ENCODE measurements at regions not wholly inside any gene's neighbourhood (a gene's known extent, or its start where the extent isn't known, plus 50 kb on each side); places are given as distances from the start of the nearest gene placed in this dataset.
"Not testable (repeated sequence)": the region's sequence is repeated elsewhere in the genome, so short reads cannot be mapped to it uniquely, and the experiment has no call there.

DNA sequence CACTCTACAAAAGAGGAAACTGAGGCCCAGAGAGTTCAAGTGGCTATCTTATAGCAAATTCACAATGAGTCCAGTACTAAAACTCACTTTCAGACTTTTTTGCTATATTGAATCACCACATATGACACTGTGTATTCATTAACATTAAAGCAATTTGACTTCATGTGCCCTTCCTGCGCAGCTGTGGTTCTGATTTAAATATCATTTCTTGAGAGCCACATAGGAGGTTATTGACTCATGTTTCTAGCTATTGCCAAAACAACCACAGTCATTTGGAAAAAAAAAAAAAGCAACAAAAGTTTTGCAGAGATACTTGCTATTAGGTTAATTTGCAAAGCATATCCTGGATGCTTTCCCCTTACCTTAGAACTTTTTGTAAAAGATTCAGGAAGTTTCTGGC is 341.2 kb downstream of the PIK3C3 start:
- 94% methylated on average over 1 of the region's 1 CpG for WGBS

DNA sequence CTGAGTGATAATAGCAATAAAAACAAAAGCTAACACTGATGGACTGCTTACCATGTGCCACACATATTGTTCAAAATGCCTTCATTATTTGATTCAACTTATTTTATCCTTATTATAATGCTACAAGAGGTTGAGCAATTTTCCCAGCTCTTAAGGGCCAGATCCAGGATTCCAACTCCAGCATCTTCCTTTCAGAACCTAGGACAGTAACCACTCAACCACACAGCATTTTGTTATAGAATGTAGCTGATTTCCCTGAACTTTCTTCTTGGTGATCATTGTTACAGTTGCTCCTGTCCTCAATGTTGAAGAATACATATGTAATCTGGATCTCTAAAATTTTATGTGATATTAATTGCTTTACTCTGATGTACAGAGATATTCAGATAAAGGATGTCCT is 341.7 kb downstream of the PIK3C3 start:
- Histone ChIP-seq H3K36me3 (ENCODE audit: insufficient read depth) (no peaks in the 10 kb centered on the region), H3K4me3 (ENCODE audit: low read depth, low read length) (no peak overlapping the region), H3K4me1 (ENCODE audit: insufficient read depth) (no peaks in the 10 kb centered on the region), H3K27ac (ENCODE audit: low read depth) (no peak overlapping the region)
- DNase-seq (ENCODE audit: extremely low spot score) = no peak

More for the DNA sequence above, 341.2 kb downstream of the PIK3C3 start:
- H3K4me1 ChIP-seq (ENCODE audit: insufficient read depth) = no peaks in the 10 kb centered on the region
- H3K36me3 ChIP-seq (ENCODE audit: insufficient read depth) = no peaks in the 10 kb centered on the region
- no peak for DNase-seq (ENCODE audit: extremely low spot score)
- H3K4me3 ChIP-seq (ENCODE audit: low read depth, low read length) = no peak overlapping the region
- no peak overlapping the region for H3K27ac ChIP-seq (ENCODE audit: low read depth)

DNA sequence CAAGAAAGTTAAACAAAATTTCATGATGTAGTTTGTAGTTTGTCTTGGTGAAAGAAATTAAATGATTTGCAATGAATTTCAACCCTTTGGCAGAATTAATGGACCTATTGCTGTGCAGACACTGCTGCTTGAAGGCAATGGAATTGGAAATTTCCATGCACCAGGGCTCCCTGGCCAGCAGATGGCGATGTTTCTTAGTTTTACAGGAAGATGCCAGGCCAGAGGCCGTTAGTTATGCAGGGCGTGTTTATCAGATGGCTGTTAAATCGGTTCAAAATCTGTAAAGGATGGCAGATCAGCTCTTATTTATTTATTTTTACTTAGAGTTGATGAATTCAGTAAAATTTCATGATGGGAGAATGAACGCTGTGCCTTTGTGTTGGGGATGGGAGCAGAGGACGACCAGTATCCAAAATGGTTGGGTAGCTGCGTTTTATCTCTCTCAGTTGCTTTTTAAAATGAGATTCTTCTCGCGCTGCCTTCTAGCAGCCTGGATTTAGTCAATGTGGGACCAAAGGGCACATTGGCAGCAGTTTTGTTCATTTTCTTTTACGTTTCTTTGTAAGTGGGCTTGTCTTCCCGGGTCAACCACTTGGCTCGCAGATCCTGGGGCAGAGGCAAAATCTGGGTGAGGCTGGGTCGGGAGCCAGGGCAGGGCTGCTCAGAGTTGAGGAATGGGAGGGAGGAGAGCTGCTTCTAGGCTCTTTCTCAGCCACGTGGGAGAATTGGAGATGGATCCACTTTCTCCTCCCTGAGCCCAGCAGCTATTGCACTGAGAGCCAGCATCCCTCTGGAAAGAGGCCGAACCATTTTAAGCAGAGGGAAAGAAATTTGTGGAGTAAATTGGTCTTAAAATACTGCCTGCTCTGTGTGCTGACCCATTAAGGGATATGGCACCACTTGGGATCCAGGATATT is 344.0 kb downstream of the PIK3C3 start:
- no peak overlapping the region for H3K27ac ChIP-seq (ENCODE audit: low read depth)
- no peaks in the 10 kb centered on the region for H3K36me3 ChIP-seq (ENCODE audit: insufficient read depth)
- DNase-seq (ENCODE audit: extremely low spot score) = peak; percentile 39
- no peaks in the 10 kb centered on the region for H3K4me1 ChIP-seq (ENCODE audit: insufficient read depth)
- 19% methylated on average over 15 of the region's 15 CpGs for WGBS
- H3K4me3 ChIP-seq (ENCODE audit: low read depth, low read length) = no peak overlapping the region

GRCh38 chr18:42305869-42306593 is 351.0 kb downstream of the PIK3C3 start:
- Histone ChIP-seq H3K36me3 (ENCODE audit: insufficient read depth) (no peaks in the 10 kb centered on the region), H3K4me1 (ENCODE audit: insufficient read depth) (no peaks in the 10 kb centered on the region), H3K27ac (ENCODE audit: low read depth) (no peak overlapping the region), H3K4me3 (ENCODE audit: low read depth, low read length) (no peak overlapping the region)
- WGBS = 54% methylated on average over 3 of the region's 3 CpGs
- no peak for DNase-seq (ENCODE audit: extremely low spot score)

DNA sequence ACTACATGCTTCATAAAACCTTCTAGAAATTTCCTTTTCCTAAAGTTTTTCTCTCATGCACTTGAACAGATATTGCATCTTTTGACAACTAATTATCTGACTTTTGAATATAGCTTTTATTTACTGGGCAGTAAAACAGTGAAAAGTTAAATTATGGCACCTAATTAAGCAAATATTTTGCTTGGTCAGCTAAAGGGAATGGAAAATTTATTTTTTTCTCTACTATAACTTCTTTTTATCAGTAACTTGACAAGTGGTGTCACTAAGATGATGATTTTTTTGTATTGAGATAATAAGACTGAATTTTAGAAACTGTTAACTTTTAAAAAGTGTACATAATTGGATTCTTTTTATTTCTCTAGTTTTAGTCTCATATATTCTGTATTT is 351.6 kb downstream of the PIK3C3 start:
- Histone ChIP-seq H3K27ac (ENCODE audit: low read depth) (no peak overlapping the region), H3K4me1 (ENCODE audit: insufficient read depth) (no peaks in the 10 kb centered on the region), H3K4me3 (ENCODE audit: low read depth, low read length) (no peak overlapping the region), H3K36me3 (ENCODE audit: insufficient read depth) (no peaks in the 10 kb centered on the region)
- no peak for DNase-seq (ENCODE audit: extremely low spot score)

DNA sequence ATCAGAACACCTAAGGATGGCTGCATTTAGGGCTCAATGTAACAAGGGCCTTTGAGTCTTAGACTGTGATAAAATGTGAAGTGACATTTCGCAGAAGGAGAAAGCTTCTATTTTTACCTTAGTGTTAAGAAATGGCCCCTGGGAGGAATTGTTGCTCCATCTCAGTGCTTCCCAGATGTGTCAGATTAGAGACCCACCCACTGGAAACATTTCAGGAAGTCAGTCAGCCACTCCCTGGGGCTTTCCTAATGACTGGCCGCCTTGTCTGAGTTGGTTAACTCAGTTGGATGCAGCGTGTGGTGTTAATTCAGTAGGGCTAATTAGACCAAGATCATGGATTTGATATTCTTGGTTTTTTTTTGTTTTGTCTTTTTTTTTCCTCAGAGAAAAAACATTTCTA is 355.9 kb downstream of the PIK3C3 start:
- no peak overlapping the region for H3K27ac ChIP-seq (ENCODE audit: low read depth)
- no peaks in the 10 kb centered on the region for H3K4me1 ChIP-seq (ENCODE audit: insufficient read depth)
- H3K4me3 ChIP-seq (ENCODE audit: low read depth, low read length) = no peak overlapping the region
- DNase-seq (ENCODE audit: extremely low spot score) = no peak
- H3K36me3 ChIP-seq (ENCODE audit: insufficient read depth) = no peaks in the 10 kb centered on the region
- WGBS = 75% methylated on average over 3 of the region's 3 CpGs

GRCh38 chr18:42326752-42327151 is 371.7 kb downstream of the PIK3C3 start:
- H3K36me3 ChIP-seq (ENCODE audit: insufficient read depth) = no peaks in the 10 kb centered on the region
- 61% methylated on average over 1 of the region's 1 CpG for WGBS
- no peak for DNase-seq (ENCODE audit: extremely low spot score)
- peaks cover 1% of the 10 kb centered on the region for H3K4me1 ChIP-seq (ENCODE audit: insufficient read depth)
- H3K4me3 ChIP-seq (ENCODE audit: low read depth, low read length) = no peak overlapping the region
- no peak overlapping the region for H3K27ac ChIP-seq (ENCODE audit: low read depth)

DNA sequence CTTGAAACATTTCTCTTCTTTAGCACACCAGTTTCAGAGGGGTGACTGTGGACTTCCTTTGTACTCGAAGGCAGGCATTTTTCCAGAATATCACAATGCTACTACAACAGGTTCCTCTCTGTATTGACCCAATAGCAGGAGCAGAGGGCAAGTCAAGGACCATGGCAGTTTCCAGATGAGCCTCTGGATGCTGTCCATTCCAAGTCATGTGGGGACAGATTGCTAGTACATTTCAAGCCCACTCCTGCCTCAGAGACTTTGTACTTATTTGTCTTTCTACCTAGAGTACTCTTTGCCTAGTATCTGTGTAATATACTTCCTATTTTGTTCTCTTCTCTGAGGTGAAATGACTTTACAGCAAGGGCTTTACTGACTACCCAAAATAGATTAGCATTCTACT is 373.9 kb downstream of the PIK3C3 start:
- no peaks in the 10 kb centered on the region for H3K36me3 ChIP-seq (ENCODE audit: insufficient read depth)
- H3K27ac ChIP-seq (ENCODE audit: low read depth) = no peak overlapping the region
- peaks cover 1% of the 10 kb centered on the region for H3K4me1 ChIP-seq (ENCODE audit: insufficient read depth)
- H3K4me3 ChIP-seq (ENCODE audit: low read depth, low read length) = no peak overlapping the region
- 57% methylated on average over 1 of the region's 1 CpG for whole genome bisulfite sequencing
- no peak for DNase-seq (ENCODE audit: extremely low spot score)

GRCh38 chr18:42330296-42330695 is 375.3 kb downstream of the PIK3C3 start:
- no peak for DNase-seq (ENCODE audit: extremely low spot score)

DNA sequence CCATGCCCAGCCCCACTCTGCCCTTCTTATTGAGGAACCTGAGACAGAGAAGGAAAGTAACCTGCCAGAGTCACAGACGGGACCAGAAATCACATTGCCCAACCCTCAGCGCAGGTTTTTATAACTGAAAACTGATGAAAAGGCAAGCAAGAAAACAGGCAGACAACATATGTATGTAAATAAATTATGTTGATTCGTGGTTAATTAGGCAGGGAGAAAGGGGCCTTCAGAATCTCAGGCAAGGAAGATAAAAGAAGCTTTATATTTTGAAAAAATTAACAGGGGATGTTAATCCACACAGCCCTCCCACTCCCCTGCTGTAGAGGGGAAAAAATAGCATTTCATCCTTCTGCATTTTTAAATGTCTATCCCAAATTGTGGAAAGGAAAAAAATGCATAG is 378.5 kb downstream of the PIK3C3 start:
- no peak overlapping the region for H3K4me3 ChIP-seq (ENCODE audit: low read depth, low read length)
- no peak for DNase-seq (ENCODE audit: extremely low spot score)
- no peaks in the 10 kb centered on the region for H3K4me1 ChIP-seq (ENCODE audit: insufficient read depth)
- WGBS = 78% methylated on average over 3 of the region's 3 CpGs
- no peaks in the 10 kb centered on the region for H3K36me3 ChIP-seq (ENCODE audit: insufficient read depth)
- no peak overlapping the region for H3K27ac ChIP-seq (ENCODE audit: low read depth)

More at GRCh38 chr18:42330296-42330695, 375.3 kb downstream of the PIK3C3 start:
- 64% methylated on average over 3 of the region's 3 CpGs for WGBS
- H3K4me1 ChIP-seq (ENCODE audit: insufficient read depth) = no peaks in the 10 kb centered on the region
- H3K4me3 ChIP-seq (ENCODE audit: low read depth, low read length) = no peak overlapping the region
- H3K36me3 ChIP-seq (ENCODE audit: insufficient read depth) = no peaks in the 10 kb centered on the region
- no peak overlapping the region for H3K27ac ChIP-seq (ENCODE audit: low read depth)

- Histone ChIP-seq H3K36me3 (ENCODE audit: insufficient read depth) (no peaks in the 10 kb centered on the region), H3K4me3 (ENCODE audit: low read depth, low read length) (no peak overlapping the region), H3K27ac (ENCODE audit: low read depth) (no peak overlapping the region), H3K4me1 (ENCODE audit: insufficient read depth) (no peaks in the 10 kb centered on the region)
- DNase-seq (ENCODE audit: extremely low spot score) = no peak
Measured at GRCh38 chr18:42334931-42335330, 379.9 kb downstream of the PIK3C3 start.

DNA sequence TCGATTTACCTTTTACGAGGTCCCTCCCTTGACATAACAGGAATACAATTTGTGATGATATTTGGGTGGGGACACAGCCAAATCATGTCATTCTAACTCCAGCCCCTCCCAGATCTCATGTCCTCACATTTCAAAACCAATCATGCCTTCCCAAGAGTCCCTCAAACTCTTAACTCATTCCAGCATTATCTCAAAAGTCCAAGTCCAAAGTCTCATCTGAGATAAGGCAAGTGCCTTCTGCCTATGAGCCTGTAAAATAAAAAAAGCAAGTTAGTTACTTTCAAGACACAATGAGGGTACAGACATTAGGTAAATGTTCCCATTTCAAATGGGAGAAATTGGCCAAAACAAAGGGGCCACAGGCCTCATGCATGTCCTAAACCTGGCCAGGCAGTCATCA is 381.1 kb downstream of the PIK3C3 start:
- no peak for DNase-seq (ENCODE audit: extremely low spot score)
- no peaks in the 10 kb centered on the region for H3K4me1 ChIP-seq (ENCODE audit: insufficient read depth)
- no peaks in the 10 kb centered on the region for H3K36me3 ChIP-seq (ENCODE audit: insufficient read depth)
- 74% methylated on average over 2 of the region's 2 CpGs for WGBS
- no peak overlapping the region for H3K4me3 ChIP-seq (ENCODE audit: low read depth, low read length)
- no peak overlapping the region for H3K27ac ChIP-seq (ENCODE audit: low read depth)

- H3K4me3 ChIP-seq (ENCODE audit: low read depth, low read length); DNase-seq (ENCODE audit: extremely low spot score); H3K27ac ChIP-seq (ENCODE audit: low read depth); H3K4me1 ChIP-seq (ENCODE audit: insufficient read depth); H3K36me3 ChIP-seq (ENCODE audit: insufficient read depth): not testable (repeated sequence)
- WGBS = 74% methylated on average over 2 of the region's 2 CpGs
Measured at GRCh38 chr18:42337337-42337736, 382.3 kb downstream of the PIK3C3 start.

GRCh38 chr18:42338683-42339082 is 383.6 kb downstream of the PIK3C3 start:
- 40% methylated on average over 2 of the region's 2 CpGs for WGBS
- Histone ChIP-seq H3K4me1 (ENCODE audit: insufficient read depth) (no peaks in the 10 kb centered on the region), H3K27ac (ENCODE audit: low read depth) (no peak overlapping the region), H3K4me3 (ENCODE audit: low read depth, low read length) (no peak overlapping the region), H3K36me3 (ENCODE audit: insufficient read depth) (no peaks in the 10 kb centered on the region)
- no peak for DNase-seq (ENCODE audit: extremely low spot score)

All from urinary bladder (tissue), 3 donors.